Fibroblast of mammary gland (primary cell): ENCODE measurements at regions not wholly inside any gene's neighbourhood (a gene's known extent, or its start where the extent isn't known, plus 50 kb on each side); places are given as distances from the start of the nearest gene placed in this dataset.

Source experiments
- DNase-seq: peaks from one replicate; pipeline ENCODE4 v3.0.0-alpha.2; 2010; ENCODE audit warnings: low read depth
- H3K4me3 ChIP-seq: 2 replicates; pipeline ENCODE4 v1.5.1; 2011; ENCODE audit warnings: low read depth, mild to moderate bottlenecking, low read length, moderate library complexity; ENCODE audit not compliant: control insufficient read depth
- TF ChIP-seq, protein P1 (sequence below): conservative IDR thresholded peaks from 2 replicates; pipeline ENCODE4 v1.5.1; 2011; ENCODE audit warnings: low read depth, low read length, inconsistent platforms; ENCODE audit not compliant: control insufficient read depth, insufficient read depth

- no peak overlapping the region for H3K4me3 ChIP-seq
- TF ChIP-seq, protein P1, sequence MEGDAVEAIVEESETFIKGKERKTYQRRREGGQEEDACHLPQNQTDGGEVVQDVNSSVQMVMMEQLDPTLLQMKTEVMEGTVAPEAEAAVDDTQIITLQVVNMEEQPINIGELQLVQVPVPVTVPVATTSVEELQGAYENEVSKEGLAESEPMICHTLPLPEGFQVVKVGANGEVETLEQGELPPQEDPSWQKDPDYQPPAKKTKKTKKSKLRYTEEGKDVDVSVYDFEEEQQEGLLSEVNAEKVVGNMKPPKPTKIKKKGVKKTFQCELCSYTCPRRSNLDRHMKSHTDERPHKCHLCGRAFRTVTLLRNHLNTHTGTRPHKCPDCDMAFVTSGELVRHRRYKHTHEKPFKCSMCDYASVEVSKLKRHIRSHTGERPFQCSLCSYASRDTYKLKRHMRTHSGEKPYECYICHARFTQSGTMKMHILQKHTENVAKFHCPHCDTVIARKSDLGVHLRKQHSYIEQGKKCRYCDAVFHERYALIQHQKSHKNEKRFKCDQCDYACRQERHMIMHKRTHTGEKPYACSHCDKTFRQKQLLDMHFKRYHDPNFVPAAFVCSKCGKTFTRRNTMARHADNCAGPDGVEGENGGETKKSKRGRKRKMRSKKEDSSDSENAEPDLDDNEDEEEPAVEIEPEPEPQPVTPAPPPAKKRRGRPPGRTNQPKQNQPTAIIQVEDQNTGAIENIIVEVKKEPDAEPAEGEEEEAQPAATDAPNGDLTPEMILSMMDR: no peak
- no peak for DNase-seq
These were observed 92.8 kb upstream of the UNC5C start for GRCh38 chr4:95641571-95641970.

GRCh38 chr4:95640311-95640710 lies 91.5 kb upstream of the UNC5C start:
- H3K4me3 ChIP-seq: no peak overlapping the region
- no peak for DNase-seq
- TF ChIP-seq, protein P1: no peak

DNA sequence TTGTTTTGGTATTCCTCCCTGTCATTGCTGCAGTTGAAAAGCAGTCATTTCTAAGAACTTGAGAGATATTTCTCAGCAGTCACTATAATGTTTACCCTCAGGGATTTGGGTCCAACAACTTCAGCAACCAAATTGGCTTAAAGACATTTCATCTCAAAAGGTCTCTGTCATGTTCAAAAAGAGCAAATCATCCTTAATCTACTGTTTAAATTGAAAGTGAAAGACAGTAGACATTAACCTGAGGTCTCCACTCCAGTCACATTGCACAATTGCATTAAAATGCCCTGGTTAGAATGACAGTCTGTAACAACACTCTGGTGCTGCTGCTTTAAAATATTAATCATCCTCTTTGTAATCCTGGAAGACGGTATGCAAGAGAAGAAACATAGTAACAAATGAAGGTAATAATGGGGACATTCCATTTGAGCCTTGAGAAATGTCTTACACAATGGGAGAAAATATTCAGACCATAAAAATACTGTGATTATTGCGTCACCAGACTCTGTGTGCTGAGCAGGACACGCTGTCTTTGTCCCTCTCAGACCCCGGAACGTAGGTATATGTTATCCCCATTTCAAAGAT lies 90.2 kb upstream of the UNC5C start:
- TF ChIP-seq, protein P1: no peak
- DNase-seq: no peak
- H3K4me3 ChIP-seq: no peak overlapping the region

GRCh38 chr4:95637043-95637600 lies 88.3 kb upstream of the UNC5C start:
- H3K4me3 ChIP-seq: no peak overlapping the region
- TF ChIP-seq, protein P1: peak; percentile 20
- peak; percentile 0 for DNase-seq

- H3K4me3 ChIP-seq: no peak overlapping the region
- DNase-seq: no peak
- TF ChIP-seq, protein P1: no peak
These were observed 87.3 kb upstream of the UNC5C start for GRCh38 chr4:95636061-95636460.

GRCh38 chr4:95627709-95628108 lies 78.9 kb upstream of the UNC5C start:
- TF ChIP-seq, protein P1: no peak
- no peak overlapping the region for H3K4me3 ChIP-seq
- DNase-seq: no peak
